ENCODE measurements at regions not wholly inside any gene's neighbourhood (a gene's known extent, or its start where the extent isn't known, plus 50 kb on each side); places are given as distances from the start of the nearest gene placed in this dataset.

DNA sequence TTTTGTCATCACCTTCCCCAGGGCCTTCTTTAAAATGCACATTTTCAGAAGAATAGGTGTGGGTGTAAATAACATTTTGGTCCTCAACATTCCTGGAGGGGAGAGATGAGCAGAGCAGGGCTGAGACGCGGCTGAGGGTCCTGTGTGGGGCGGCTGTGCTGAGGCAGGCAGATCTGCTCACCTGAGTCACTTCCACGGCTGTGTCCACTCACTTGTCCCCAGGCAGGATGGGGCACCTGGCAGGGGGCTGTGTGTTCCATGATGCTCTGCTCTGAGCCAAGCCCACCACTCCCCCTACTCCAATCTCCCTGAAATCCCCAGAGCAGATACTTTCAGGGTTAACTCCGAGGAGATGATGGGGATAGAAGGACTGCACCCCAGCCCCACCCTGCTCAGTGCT is 93.8 kb downstream of the GLRX3 start:
- DNase-seq: no peak

DNA sequence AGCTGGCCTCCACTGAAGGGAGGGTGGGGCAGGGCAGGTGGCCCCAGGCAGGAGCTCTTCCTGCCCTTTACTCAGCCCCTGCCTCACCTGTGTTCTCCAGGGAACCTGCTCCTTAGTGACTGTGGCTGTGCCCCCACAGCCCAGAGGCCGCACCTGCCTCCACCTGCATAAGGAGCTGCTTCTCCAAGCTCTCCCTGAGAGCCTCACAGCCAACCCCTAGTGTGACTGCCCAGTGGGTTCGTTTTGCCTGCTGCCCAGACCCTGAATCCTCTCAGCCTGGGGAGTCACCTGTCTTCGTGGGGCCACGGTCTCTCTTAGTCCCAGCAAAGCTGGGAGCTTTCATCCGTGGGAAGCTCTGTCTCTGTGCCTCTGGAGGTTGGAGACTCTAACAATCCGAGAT is 94.4 kb downstream of the GLRX3 start:
- DNase-seq: no peak

DNA sequence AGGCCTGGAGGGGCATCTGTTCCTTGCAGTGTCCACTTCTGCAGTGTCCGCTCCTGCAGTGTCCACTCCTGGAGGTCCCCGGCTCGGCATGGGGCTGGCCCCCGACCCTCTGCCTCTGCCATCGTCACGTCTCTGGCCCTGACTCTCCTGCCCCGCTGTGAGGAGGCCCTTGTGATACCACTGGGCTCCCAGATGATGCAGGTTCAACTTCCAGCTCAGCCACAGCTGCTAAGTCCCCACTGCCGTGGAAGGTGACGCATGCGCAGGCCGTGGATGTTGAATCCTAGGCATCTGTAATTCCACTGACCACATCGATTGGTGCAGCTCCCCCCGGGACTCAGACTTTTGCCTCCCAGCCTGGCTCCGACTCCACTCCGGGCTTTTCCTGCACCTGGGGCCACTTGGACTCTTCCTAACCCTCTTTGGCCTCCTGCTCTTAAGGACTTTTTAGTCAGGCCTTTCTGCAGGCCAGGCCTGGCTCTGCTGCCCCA is 95.1 kb downstream of the GLRX3 start:
- no peak for DNase-seq

DNA sequence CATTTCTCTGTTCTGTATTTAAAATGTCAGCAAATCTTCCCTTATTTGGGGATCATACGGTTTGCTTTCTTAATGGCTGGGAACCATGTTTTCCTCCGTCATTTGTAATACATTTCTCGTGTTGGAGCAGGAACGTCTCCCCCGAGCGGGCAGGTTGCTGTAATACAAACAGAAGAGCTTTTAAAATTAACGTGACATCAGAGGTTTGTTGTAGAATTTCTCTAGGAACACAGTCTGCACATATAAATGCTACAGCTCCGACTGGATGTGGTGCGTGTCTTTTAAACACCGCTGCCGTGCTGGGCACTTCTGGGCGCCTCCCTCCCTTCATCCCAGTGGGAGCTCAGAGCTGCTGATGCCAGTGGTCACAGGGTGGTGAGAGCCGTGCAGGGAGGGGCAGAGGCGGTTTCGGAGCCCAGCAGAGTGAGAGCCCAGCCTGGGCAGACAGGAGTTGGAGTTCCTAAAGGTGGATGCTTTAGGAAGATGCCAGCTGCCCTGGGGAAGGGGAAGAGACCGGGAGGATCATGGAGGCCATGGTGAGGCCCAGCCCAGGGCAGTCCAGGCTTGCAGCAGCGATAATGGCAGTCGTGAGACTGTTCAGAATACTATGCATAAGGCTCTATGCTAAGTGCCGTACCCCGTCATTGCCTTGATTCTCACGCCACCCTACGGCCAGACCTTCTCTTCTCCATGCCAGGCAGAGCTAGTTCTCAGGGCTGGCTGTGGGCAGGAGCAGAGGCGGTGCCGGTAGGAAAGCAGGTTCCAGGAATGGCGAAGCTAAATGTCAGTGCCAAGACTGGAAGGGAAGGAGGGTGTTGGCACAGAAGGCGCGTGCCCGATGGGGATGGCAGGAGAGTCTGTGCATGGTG is 96.2 kb downstream of the GLRX3 start:
- no peak for DNase-seq

DNA sequence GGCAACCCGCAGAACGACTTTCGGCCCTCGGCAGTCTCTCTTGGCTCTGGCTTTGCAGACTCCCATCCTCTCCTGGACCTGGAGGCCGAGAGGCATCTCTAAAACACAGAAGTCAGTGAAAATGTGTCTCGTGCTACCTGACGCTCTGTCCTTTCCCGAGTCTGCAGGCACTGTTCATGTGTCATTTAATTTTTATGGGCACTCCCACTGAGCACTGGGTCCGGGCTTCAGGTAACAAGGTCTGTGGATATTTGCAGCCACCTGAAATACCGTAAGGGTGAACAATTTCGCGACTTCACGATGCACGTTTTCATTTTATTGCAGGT is 96.8 kb downstream of the GLRX3 start:
- DNase-seq: no peak

DNA sequence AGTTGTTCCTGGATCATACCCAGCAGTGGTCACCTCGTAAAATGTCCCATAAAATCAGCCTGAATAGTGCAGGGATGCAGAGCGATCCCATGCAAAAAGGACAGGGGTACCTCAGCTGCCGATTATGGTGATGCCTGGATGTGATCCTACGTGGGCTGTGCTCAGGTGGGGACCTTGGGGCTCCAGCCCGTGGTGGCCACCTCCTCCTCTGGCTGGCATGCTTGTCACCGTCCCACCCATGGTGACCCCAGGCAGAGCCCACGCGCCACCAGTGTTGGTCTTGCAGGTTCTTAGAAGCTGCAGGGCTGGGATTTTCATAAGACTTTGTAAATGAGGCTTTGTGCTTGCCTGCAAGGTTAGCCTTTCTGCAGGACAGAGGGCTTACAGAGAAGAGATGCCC is 97.2 kb downstream of the GLRX3 start:
- no peak for DNase-seq

DNA sequence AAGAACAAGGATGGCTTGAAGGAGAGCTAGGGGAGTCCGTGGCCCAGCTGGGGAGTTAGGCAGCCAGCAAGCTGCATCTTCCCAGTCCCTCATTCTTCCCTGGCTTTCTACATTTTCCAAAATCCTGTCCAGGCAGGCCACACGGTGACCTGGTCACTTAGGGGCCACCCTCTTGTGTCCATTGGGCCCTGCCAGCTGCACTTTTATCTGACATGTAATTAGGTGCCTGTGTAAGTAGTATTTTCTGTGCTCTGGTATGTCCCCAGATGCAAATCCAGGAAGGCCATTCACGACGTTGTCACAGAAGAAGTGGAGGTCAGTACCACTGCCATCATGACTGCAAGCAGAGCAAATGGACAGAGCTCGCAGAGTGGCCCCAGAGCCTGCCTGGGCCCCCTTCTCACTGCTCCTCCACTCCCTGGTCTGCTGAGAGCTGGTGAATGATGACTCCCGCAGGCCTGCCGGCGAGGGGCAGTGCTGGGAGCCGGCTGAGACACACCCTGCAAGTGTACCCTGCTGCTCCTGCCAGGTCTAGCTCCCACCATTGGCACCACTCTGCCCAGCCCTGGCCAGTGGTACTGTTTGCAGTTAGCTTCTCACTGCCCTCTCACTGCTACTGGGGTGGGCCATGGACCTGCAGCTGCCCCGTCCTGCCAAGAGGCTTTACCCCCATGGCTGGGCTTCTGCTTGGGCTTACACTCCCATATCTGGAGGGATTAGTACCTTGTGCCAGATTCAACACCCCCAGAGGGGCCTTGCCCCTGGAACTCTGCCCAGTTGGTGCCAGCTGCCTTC is 98.2 kb downstream of the GLRX3 start:
- no peak for DNase-seq

DNA sequence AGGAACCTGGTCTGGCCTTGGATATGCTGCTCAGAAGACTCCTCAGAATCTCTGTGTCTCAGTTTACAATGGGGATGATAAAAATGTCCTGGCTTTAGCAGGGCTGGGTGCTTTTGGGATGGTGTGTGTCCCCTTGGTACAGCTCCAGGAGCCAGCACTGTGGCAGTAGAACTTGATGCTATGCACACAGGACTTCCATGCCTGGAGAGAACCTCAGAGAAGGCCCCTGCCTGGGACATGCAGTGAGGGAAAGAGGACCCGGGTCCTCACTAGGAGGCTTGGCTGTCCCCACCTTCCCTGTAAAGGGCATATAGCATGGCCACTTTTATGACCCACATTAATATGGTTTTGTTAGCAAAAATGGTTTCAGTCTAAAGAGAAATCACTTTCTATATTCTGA is 100.5 kb downstream of the GLRX3 start:
- DNase-seq: no peak

DNA sequence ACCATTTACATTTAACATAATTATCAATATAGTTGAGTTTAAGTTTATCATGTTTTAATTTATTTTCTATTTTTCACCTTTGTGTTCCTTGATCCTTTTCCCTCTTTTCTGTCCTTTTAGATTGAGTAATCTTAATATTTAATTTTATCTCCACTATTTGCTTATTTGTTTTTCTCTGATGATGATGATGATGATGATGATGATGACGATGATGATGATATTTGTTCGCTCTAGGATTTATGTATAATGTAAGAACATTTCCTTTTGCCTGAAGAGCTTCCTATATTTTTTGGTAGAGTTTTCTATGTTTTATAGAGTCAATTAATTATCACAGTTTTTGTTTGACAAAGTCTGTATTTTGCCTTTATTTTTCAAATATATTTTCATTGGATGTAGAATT is 104.2 kb downstream of the GLRX3 start:
- DNase-seq: no peak

DNA sequence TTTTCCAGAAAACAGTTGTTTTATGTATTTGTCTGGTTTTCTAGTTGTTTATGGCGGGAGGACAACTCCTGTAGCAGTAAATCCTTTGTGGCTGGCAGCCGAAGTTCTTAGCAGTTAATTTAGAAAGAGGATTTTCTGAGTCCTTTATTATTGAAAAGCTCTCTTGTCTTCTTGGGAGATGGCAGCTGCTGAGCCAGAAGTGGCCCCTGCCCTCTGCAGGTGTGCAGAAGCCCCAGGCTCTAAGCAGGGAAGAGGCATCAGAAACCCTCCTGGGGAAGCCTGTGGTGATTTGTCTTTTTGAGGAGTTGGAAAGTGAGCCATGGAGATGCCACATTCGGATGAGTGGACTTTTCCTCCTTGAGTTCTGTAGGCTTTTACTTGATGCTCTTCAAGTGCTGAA is 106.3 kb downstream of the GLRX3 start:
- DNase-seq: no peak

DNA sequence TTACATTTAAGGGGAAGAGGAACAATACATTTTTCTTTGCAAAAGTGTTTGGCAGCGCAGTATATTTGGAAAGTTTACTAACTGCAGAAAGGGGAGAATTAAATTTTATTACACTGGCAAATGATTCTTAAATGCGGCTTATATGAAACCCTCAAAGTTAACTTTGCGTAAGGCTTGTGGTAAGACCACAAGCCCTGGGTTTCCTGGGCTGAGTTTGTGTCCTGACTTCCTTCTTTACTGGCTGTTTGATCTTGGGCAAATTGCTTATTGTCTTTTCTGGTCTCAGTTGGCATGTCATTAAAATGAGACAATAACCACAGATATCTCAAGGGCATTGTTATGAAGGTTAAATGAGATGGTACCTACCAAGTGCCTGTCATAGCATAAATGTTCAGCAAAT is 106.8 kb downstream of the GLRX3 start:
- no peak for DNase-seq

DNA sequence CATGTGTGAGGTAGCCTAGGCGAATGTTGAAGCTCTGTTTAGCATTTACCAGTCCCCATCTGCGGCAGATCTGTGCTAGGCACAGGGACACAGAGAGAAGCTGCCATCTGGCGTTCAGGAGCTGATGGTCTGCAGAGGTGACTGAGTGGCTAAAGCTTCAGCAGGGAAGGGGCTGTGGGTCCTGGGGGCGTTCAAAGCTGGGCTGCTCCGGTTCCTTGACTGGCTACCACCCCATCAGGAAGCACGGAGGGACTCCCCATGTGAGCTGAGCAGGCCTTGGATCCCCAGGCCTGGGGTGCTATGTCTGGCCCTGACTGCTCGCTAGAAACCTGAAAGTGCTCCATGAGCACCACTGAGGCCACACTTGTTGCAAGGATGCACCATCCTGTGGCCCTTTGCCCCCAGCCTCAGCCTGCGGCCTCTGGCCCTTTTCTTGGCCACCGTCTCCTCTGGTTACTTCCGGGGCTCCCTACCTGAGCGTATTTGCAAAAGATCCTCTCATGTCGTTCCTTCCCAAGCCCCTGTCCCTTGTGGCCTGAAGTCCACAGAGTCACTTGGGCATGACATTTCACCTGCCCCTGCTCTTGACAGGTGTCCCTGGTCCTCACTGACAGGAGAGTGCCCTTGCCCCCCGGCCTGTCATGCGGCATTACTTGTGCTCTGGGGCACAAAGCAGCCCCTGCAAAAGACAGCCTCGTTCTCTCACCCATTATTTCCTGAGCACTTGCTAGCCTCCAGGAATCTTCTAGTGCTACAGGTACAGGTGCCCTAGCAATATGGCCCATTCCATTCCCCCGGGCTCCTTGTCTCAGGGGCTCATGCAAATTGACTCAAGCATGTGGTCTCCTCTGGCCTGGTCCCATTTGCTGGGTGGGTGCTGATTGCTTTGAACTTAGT is 108.1 kb downstream of the GLRX3 start:
- DNase-seq: no peak

DNA sequence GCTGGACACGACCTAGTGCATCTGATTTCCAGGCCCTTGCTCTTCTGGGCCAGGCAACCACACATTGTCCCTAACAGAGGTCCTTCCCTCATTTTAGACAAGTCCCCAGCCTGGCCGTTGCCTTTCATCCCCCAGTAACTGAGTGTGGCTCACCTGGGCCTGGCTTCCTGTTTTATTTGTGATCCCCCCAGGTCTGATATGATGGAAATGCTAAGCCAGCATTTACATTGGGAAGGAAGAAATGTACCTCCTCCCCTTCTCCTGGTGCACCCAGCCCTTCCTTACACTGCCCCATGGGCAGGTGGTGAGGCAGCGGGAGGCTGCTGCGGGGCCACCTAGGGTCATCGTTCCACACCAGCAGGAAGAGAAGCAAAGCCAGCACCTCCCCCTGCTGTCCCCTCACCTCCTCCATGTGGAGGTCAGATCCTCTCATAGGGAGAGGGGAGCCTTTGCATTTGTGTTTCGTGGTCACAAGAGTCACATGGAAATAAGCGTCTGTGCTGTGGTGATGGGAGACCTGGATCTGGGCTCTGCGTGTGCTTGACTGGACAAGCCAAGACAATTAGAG is 108.8 kb downstream of the GLRX3 start:
- DNase-seq: no peak

DNA sequence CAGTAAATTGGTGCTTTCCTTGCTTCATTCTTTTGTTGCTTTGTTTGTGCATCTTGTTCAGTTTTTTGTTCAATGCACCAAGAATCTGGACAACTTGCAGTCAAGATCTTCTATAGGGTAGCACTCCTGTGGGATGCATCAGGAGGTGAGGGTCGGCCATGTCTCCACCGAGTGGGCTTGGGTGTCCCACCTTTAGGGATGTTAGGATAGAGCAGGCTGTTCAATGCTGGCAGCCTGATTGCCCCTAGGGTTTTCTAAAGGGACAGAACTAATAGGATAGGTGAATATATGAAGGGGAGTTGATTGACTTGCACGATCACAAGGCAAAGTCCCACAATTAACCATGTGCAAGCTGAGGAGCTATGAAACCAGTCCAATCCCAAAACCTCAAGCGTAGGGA is 109.9 kb downstream of the GLRX3 start:
- DNase-seq: no peak

DNA sequence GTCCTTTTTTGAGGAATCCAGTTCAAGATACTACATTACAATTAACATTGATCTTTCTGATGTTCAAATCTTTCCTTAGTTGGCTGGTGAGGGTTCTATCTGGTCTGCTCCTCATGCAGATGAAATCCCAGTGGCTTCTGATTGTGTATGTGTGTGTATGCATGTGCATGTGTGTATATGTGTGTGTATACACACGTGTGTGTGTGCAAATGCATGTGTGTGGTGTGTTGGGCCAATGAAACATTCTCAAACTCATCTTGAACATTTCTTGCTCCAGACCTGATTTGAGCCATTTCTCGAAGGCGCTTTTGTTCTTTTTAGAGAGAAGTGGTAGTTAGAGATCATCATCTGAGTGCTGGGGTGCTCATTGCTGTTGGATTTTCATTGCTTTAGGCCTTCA is 113.9 kb downstream of the GLRX3 start:
- no peak for DNase-seq

DNA sequence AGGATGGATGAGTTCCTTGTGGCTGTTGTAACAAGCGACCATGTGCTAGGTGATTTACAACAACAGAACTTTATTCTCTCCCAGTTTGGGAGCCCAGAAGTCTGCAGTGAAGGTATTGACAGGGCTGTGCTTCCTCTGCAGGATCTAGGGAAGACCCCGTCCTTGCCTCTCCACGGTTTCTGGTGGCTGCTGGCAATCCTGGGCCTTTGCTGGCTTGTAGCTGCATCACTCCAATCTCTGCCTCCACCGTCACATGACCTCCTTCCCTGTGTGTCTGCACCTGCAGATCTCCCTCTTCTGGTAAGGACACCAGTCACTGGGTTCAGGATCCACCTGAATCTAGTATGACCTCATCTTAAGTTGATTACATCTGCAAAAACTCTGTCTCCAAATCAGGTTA is 115.6 kb downstream of the GLRX3 start:
- no peak for DNase-seq

DNA sequence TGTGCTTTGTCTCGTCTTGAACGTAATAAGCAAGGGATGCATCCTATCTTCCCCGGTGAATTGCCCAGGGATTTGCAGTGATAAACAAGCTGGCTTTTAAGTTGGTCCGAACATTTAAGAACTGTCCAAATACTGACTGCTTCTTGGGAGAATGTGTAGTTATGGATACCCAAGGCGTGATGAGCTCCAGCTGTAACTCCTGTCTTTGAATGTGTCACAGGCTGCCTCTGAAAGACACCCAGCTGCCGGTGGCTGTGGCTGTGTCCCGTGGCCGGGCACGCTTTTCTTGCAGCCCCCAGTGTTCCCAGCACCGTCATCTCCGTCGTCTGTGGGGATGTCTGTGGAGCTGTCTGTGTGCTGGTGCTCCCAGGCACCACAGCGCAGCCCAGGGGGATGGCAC is 118.1 kb downstream of the GLRX3 start:
- DNase-seq: no peak

DNA sequence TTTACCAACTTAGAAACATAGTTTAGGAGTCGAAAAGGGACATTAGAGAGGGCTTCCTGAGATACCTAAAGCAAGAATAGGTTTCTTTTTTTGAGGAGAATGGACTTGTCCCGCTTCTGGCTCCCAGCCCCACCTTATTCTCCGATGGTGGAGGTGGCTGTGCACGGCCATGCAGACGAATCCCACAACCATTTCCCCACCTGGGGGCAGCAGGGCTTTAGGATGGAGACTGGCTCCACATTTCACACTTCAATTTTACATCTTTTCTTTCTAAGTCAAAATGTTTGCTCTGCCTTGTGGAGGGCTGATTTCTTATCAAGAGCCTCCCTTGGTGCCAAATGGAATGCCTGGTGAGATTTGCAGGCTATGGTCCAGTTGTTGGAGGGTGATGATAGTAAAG is 118.5 kb downstream of the GLRX3 start:
- DNase-seq: no peak

DNA sequence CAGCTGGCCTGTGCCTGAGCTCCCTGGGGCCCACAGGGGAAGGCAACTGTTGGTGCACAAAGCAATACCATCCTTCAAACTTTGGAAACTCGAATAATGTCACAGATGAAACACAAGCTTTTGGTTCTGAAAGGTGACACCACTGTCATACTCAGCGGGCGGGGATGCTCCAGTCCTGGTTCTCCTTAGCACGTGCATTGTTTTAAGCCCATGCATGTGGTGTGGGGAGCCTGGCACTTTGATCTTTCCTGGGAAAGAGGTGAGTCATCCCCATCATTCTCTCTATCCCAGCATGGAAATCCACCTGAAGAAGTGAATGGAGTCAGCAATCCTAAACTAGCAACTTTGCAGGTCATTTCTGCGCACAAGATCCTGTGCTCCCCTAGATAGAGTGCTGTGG is 119.6 kb downstream of the GLRX3 start:
- DNase-seq: no peak

DNA sequence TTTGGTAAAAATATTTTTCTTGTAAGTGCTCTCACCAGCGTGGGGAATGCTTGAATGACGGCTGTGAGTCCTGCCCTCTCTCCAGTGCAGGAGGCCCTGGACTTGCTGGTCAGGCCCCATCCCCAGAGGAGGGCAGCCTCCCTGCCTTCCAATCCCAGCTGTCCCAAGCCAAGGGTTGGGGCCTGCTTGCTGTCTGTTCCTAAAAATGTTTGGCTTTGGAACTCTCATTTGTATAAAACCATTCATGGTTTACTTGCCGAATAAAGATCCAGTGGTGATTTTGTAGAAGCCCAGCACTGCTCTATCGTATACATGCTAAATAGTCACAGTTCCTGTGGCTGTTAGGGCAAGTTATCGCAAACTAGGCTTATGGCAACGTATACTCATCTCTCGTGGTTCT is 121.7 kb downstream of the GLRX3 start:
- DNase-seq: no peak

DNA sequence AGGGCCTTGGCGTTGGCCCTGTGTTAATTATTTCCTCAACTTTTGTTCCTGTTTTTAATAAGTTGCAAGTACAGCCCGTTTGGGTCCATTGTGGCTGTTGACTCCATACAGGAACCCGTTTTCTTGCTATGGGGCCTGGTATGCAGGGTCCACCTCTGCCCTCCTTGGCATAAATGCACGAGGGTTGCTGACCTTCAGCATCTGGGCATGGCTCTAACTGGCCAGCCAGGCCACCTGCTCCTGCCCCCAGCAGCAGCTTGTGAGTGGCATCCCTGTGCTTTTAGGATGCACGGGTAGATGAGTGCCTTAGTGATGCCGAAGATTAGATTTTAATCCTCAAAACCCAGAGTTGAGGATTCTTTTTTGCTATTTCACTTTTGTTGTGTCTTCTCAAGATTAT is 123.2 kb downstream of the GLRX3 start:
- DNase-seq: no peak

DNA sequence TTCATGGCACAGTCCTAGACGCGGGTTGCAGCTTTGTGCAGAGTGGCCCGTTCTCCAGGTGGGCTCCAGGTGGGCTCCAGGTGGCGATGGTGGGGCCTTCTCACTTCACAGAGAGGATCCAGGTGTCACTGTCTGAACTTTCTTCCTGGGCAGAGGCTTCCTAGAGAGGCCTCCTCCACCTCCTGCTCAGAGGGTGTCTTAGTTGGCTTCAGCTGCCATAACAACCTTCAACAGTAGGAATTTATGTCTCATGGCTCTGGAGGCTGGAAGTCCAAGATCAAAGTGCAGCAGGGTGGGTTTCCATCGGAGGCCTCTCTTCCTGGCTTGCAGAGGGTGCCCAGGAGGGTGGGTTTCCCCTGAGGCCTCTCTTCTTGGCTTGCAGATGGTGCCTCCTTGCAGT is 125.1 kb downstream of the GLRX3 start:
- DNase-seq: no peak

DNA sequence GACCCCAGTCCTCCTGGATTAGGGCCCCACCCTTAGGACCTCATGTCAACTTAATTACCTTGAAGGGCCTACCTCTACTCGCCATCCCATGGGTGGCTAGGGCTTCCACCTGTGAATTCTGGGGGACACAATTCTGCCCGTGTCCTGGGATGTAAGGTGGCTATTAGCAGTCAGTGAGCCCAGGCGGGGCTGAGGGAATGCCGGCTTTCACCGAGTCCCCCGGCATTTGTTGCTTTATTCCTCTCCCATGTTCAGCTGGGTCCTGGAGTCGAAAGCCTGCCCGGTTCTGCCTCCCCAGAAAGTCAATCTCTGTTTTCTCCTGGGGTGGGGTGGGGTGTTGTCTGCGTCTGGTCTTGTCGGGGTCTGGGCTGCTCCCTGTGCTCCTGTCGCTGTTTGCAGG is 125.6 kb downstream of the GLRX3 start:
- DNase-seq: no peak

Data from CD4-positive, alpha-beta T cell treated with Interleukin-4 for 4 hours (primary cell).